Ammon's horn (tissue), 1 donor: ENCODE measurements at regions not wholly inside any gene's neighbourhood (a gene's known extent, or its start where the extent isn't known, plus 50 kb on each side); places are given as distances from the start of the nearest gene placed in this dataset.

Source experiments
- DNase-seq: peaks from one replicate; pipeline ENCODE4 v3.0.0-alpha.2; 2016; ENCODE audit warnings: low spot score

DNA sequence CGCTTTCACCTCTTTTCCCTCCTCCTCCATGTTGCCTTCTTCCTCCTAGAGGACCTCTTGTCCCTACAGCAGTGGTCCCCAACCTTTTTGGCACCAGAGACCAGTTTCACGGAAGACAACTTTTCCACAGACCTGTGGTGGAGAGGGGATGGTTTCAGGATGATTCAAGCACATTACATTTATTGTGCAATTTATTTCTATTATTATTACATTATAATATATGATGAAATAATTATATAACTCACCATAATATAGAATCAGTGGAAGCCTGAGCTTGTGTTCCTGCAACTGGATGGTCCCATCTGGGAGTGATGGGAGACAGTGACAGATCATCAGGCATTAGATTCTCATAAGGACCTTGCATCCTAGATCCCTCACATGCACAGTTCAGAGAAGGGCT lies 152.2 kb upstream of the NCKAP5 start:
- DNase-seq: no peak

- no peak for DNase-seq
Measured at GRCh38 chr2:133721118-133721517, 152.9 kb upstream of the NCKAP5 start.

GRCh38 chr2:133723133-133723532 lies 154.9 kb upstream of the NCKAP5 start:
- DNase-seq: no peak

DNA sequence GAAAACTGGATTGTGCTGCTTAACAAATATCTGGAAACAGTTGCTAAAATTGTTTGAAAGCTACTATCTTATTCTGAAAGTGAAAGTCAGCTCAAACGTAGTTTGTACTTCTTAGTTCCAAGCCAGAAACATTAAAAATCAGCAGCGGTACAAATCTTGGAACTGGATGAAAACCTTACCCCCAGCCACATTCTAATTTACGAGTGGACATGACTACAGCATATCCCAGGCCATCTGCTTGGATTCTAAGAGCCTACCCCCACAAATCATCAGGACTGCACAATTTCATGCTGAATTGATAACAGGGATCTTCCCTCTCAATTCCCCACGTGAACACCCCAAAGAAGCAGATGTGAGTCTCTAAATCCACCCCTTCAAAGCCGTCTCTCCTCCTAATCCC lies 158.7 kb upstream of the NCKAP5 start:
- no peak for DNase-seq

DNA sequence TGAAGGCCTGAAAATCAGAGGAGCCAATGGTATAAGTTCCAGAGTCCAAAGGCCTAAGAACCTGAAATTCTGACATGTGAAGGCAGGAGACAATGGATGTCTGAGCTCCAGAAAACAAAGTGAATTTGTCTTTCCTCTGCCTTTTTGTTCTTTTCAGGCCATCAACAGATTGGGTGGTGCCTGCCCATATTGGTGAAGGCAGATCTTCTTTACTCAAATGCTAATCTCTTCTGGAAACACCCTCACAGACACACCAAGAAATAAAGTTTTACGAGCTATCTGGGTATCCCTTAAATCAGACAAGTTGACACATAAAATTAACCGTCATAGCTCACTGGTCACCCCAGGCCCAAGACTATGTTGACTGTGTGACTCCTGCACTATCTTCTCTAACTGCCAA lies 163.8 kb upstream of the NCKAP5 start:
- DNase-seq: no peak

DNA sequence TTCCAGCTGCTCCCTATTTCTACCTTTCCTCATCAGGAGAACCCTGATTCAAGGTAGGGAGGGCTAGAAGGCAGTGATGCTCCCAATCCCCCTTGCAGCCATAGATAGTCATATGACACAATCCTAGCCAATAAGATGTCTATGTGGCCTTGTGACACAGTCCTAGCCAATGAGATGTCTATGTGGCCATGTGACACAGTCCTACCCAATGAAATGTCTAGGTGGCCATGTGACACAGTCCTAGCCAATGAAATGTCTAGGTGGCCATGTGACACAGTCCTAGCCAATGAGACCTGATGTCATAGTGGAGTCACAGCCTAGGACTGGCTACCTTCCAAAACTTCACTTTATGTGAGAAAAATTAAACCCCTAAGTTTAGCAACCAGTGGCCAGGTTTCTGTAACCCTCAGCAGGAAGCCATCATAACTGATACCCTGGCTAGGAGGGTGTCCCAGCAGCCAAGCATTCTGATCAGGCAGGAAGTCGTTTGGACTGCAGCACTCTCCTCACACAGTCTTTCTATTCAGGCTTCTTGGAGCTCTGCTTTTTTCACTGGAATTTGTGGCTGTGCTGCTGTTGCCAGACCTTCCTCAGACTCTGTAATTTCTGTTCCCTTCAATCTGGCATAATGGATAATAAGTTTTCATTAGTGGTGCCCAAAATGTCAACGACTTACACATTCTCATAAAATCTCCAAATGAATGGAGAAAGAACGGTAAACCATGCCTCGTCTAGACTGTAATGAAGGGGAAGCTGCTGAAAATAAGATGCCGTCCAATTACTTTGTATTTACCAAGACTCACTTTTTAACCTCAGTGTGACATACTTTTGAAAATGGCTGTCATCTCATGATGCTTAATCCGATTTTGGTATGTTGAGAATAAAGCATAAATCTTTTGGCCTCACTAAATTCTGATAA lies 165.0 kb upstream of the NCKAP5 start:
- DNase-seq: no peak

DNA sequence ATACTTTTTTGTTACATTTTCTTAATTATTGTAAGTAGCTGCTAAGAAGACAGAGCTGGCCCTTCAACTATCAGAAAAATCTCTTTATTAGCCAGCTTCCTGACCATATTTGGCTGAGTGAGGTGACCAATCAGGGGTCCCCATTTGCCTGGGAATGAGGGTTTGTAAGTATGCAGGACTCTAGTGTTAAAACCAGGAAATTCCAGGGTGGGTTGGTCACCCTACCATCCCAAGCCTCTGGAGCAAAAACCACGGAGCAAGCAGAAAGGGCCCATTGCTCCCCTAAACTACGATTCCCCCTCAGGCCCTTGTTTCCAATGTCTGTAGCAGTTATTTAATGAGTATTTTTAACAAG lies 165.6 kb upstream of the NCKAP5 start:
- no peak for DNase-seq

- no peak for DNase-seq
Measured at GRCh38 chr2:133734716-133735495, 166.6 kb upstream of the NCKAP5 start.

- no peak for DNase-seq
Measured at GRCh38 chr2:133736674-133737073, 168.4 kb upstream of the NCKAP5 start.

- DNase-seq: no peak
Measured at GRCh38 chr2:133737242-133737993, 169.2 kb upstream of the NCKAP5 start.

DNA sequence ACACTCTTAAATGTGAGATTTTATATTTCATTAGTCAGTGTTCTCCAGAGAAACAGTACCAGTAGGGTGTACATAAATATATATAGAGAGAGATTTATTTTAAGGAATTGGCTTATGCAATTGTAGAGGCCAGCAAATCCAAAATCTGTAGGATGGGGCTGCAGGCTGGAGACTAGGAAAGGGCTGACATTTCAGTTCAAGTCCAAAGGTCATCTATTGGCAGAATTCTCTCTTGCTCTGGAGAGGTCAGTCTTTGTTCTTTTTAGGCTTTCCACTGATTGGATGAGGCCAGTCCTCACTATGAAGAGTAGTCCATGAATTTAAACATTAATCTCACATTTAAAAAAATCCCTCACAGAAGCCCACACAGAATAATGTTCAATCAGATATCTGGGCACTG lies 170.8 kb upstream of the NCKAP5 start:
- no peak for DNase-seq

DNA sequence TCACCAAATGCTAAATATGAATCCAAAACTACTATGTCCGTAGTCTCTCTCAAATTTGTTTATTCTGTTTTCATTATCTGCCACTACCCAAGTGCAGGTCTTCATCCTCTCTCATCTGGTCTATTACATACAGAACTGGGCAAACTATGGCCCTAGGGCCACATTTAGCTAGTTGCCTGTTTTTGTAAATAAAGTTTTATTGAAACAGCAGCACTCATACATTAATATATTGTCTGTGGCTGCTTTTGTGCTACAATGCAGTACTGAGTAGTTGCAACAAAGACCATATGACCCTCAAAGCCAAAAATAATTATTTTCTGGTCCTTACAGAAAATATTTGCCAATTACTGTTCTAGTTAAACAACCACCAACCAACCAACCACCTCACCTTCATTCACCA lies 172.2 kb upstream of the NCKAP5 start:
- no peak for DNase-seq

- DNase-seq: no peak
Measured at GRCh38 chr2:133748007-133748700, 179.9 kb upstream of the NCKAP5 start.

DNA sequence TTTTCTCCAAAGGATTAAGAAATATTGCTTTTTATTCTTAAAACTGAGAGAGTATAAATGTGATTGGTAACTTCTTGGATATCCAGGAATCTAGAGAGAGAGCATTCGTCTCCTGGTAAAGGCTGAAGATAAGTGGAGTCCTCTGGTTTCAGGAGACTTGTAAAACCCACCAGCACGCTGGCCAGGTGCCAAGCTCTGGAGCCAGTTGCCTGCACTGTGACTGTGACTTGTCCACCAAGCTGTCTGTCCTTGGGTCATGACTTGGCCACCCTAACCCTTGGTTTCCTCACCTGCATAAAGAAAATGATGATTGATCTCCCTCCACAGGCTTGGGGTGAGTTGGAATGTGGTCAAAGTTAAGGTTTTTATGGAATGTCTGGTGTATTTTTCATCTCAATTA lies 185.4 kb upstream of the NCKAP5 start:
- no peak for DNase-seq

GRCh38 chr2:133755480-133756300 lies 187.4 kb upstream of the NCKAP5 start:
- DNase-seq: no peak

GRCh38 chr2:133756833-133757232 lies 188.6 kb upstream of the NCKAP5 start:
- DNase-seq: no peak

DNA sequence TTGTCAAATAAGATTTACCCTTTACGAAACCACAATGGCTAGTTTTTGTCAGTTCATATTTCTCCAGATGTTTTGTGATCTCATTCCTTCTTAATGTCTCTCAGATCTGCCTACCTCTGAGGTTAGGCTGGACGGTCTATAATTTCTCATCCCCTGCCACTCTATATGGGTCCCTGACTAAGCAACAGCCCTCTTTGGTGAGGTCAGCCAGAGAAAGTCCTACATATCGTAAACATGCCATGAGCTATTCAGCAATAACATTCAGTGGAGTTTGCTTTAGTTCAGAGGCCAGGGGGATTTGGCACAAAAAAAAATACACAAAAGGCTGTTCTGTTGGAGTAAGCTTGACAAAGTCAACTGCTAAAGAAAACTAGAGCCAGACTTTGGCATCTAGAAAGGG lies 192.1 kb upstream of the NCKAP5 start:
- no peak for DNase-seq

DNA sequence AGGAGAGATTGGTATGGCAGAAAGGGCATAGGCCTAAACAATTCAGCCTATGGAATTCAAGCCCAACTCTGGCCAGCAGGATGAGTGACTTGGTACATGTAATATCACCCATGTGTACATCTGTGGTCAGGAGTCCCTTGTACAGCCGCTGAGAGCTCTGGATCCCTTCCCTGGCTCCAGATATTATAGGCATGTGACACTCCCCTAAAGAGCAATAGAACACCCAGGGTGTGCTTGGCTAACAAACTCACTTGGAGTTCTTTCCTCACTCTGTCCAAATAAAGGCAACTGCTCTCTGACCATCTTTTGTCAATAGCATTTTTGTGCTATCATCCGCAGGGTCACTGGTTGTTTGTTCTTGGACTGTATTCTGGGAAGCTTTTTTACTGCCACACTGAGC lies 197.4 kb upstream of the NCKAP5 start:
- peak; percentile 35 for DNase-seq

GRCh38 chr2:133766164-133766832 lies 198.0 kb upstream of the NCKAP5 start:
- no peak for DNase-seq

- DNase-seq: no peak
Measured at GRCh38 chr2:133768256-133768655, 200.0 kb upstream of the NCKAP5 start.
